ENCODE measurements at regions not wholly inside any gene's neighbourhood (a gene's known extent, or its start where the extent isn't known, plus 50 kb on each side); places are given as distances from the start of the nearest gene placed in this dataset.

- TF ChIP-seq EZH2 (IDR thresholded peaks at IDR 0.05; ENCODE audit: low read depth, unreplicated experiment) (no peak), CTCF (conservative IDR thresholded peaks at IDR 0.05; ENCODE audit: low read depth in 2 of 2) (no peak), JUNB (IDR thresholded peaks at IDR 0.05; ENCODE audit: unreplicated experiment) (no peak), REST (IDR thresholded peaks at IDR 0.05; ENCODE audit: unreplicated experiment) (no peak), POLR2AphosphoS5 (IDR thresholded peaks at IDR 0.05; ENCODE audit: low read depth) (no peak), CREB1 (CRISPR knock-in tag; IDR thresholded peaks at IDR 0.05; ENCODE audit: low read depth) (no peak), EZH2phosphoT487 (IDR thresholded peaks at IDR 0.05; ENCODE audit: unreplicated experiment) (no peak), ZNF331 (CRISPR knock-in tag; IDR thresholded peaks at IDR 0.05; ENCODE audit: low read depth) (no peak)
Observed at GRCh38 chr9:61673664-61674381, 484.0 kb downstream of the SPATA31A7 start.

Data from GM23338 (cell line).